Renal pelvis (tissue), 1 donor: ENCODE measurements at regions not wholly inside any gene's neighbourhood (a gene's known extent, or its start where the extent isn't known, plus 50 kb on each side); places are given as distances from the start of the nearest gene placed in this dataset.

Experiments used
- DNase-seq: peaks from one replicate; pipeline ENCODE4 v3.0.0-alpha.2; 2013

DNA sequence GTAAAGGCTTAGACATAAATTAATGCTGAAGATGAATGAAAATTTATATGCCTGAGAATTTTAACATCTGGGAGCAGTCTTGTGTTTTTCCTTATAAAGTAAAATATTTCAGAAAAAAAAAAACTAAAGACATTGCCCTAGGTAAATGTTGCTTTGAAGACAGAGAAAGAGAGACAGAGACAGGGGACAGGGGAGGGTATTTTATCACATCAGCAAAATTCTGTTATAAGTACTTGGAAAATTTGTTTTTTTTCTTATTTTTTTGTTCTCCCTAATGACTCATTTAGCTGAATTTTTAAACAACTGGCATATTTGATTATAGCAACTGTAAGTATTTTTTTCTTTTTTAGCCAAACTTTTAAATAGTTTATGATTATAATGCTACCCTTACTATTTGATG is 1540.6 kb upstream of the GBE1 start:
- no peak for DNase-seq

DNA sequence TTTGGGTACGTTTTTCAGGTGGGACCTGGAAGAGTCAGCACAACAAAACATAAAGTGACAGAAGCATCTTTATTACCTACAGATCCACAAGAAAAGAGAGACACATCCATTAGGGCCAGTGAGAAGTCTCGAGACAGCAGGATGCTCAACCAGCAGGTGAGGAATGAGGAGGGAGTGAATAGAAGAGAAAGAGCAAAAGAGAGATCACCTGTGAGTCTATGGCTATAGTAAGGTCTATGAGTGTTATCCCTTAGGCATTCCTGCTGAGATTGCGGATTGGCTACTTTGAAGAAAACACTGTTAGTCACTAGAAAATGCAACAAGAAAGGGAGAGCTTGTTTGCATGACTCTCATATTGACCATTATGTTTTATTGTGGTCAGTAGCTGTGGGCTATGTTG is 1556.2 kb upstream of the GBE1 start:
- no peak for DNase-seq

DNA sequence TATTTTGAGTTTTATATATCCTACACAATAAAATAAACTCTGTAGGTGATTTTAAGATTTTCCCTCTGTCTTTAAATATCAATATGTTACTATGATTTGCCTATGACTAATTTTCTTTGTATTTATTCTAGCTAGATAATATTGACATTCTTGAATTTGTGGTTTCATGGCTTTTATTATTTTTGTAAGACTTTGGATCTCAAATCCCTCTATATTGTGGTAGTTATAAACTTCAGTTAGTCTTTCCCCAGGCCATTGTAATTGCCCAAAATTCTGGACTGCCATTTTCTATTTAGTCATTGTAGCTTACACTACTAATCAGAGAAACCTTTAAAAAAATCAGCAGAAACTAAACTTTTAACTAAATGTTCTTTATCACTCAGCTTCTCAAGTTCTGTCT is 1559.3 kb upstream of the GBE1 start:
- no peak for DNase-seq

DNA sequence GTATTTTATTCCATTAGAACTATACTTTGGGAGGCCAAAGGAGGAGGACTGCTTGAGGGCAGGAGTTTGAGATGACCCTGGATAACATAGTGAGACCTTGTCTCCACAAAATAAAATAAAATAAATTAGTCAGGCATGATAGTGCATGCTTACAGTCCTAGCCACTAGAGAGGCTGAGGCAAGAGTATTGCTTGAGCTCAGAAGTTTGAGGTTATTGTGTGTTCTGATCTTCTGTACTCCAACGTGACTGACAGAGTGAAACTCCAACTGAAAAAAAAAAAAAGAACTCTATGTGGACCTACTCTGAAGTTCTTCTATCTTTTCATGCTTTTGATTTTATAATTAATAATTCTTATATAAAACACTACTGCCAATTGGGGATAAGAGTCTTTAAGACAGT is 1560.0 kb upstream of the GBE1 start:
- DNase-seq = no peak

DNA sequence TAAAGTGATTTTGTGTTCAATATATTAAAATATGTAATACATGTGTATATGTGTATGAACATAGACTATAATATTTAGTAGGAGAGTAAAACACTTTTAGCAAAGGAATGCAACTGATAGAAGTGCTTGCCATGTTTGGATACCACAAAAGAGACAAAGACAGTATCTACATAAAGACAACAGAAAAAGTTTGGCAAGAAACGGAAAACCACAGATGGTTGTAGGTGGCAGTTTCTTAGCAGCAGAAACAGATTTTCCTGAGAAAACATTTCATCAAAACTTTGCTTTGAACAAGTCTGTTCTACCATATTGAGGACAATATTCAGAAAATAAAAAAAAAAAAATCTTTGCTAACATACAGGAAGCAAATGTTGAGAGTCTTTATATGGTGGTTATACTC is 1560.4 kb upstream of the GBE1 start:
- no peak for DNase-seq

DNA sequence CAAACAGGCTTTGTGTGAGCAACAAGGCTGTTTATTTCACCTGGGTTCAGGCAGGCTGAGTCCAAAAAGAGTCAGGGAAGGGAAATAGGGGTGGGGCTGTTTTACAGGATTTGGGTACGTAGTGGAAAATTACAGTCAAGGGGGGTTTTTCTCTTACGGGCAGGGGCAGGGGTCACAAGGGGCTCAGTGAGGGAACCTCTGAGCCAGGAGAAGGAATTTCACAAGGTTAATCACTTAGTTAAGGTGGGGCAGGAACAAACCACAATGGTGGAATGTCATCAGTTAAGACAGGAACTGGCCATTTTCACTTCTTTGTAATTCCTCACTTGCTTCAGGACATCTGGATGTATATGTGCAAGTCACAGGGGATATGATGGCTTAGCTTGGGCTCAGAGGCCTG is 1592.8 kb upstream of the GBE1 start:
- no peak for DNase-seq

DNA sequence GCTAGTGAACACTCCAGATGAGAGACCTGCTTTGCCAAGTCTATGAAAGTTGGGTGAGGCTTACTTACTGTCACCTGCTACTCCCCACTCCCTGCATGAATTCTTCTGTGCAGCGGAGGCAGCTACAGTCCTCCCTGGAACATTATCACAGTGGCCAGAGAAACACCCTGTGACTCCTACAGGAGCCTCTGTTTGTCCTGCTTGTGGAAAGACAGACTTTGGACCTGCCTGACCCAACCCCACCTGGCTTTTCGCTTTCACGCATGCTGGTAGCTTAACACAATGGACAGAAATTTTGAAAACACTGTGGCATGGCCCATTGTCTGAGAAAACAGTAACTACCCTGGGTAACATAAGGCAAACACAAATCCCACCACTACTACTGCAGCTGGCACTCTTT is 1565.5 kb upstream of the CADM2 start:
- no peak for DNase-seq

DNA sequence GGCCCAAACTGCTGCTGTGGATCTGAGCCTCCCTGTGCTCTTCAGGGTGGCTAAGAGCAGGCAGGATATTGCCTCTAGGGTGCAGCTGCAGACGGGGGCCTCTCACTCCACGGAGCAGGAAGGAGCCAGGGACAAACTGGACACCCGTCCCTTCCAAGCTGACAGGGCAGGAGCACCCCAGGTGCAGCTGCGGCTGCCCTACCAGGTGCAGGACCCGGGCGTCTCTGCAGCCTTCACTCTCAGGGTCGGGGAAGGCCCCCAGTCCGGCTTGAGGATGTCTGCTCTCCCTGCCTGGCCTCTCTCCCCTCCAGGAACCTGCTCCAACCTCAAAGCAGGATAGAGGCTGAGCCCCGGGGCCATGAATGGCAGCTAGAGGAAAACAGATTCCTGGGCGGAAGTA is 1554.9 kb upstream of the CADM2 start:
- DNase-seq = no peak

DNA sequence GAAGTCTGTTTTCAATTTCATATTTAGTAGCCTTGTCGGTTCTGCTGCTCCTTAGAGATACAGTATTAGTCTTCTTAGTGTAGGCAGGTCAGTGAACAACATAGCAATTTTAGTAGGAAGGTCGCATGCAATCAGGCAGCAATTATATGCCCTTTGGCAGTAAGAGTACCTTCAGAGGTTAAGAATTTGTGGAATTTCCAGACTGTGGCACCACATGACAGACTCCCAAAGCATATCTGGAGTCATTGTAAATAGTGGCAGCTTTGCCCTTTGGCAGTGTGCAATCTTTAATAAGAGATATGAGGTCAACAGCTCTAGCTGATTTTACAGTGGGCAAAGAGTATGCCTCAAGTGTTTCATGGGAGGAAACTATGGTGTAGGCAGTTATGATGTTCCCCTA is 1532.5 kb upstream of the CADM2 start:
- DNase-seq = no peak

DNA sequence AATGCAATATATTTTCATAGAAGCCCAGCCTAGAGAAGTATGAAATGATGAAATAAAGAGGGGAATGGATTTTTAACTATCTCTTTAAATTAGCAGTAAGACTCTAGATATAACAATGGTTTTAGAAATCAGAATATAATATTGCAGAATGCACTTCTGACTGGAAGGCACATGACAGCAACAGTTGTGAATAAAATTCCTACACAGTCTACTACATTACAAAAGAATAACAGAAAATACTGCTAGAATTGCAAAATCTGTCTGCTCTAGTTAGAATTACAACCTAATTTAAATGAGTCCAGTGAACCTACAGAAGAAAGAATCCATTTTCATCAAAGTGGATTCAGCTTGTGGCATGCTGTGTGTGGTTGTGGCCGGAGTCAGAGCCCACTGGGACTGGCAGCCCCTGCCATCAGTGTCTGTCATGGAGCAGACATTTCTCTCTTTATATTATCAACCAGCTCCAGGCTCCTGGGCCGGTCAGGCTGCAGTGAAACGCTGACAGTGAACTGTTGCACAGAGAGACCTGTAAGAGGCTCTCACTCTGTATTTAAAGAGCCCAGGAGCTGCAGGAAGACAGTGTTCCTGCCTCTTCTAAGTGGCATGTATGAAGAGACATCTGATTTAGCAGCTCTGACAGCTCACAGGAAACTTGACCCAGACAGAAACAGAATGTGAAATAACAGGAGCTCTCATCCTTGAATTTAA is 1523.8 kb upstream of the CADM2 start:
- DNase-seq = peak; percentile 44

DNA sequence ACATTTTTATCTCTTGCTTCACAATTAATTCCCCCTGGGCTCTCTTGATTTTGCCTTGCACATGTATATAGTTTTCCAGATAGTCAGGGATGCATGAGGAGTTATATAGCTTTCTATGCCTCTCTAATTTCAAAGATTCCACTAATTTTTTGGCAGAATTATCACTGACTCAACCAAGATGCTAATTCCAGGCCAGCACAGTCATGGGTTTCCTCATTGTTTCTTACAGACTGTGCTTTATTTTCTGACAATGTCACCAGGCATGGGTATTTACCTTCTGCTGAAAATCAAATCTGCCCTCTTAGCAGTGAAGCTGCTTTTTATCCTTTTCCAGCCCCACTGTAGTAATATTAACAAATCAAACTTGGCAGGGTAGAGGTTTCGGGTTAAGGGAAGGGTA is 1520.6 kb upstream of the CADM2 start:
- DNase-seq = no peak

DNA sequence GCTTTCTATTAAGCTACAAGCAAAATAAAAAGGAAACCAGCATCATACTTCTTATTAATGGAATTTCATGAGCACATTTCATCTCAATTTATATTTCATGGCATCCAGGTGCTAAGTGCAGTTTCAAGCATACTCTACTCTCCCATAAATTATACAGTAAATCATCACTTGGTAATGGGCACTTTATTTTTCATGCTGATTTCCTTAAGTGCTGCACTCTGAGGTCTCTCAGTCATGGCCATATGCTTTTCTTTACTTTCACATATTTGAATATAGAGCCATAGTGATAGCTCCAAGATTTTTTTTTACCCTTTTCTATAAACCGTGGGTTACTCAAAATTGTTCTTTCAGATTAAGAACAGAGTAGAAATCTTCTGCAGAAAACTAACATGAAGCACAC is 1505.7 kb upstream of the CADM2 start:
- no peak for DNase-seq

DNA sequence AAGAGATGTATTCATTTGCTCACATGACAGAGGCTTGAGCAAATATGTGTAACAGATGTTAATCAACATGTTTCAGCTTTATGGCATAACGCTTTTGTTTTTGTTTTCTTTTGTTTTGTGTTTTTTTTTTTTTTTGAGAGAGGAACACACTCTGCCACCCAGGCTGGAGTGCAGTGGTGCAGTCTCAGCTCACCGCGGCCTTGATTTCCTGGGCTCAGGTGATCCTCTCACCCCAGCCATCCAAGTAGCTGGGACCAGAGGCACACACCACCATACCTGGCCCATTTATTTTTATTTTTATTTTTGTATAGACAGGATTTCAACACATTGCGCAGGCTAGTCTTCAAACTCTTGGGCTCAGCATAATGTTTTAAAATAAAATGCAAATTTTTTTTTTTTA is 1504.4 kb upstream of the CADM2 start:
- DNase-seq = no peak

DNA sequence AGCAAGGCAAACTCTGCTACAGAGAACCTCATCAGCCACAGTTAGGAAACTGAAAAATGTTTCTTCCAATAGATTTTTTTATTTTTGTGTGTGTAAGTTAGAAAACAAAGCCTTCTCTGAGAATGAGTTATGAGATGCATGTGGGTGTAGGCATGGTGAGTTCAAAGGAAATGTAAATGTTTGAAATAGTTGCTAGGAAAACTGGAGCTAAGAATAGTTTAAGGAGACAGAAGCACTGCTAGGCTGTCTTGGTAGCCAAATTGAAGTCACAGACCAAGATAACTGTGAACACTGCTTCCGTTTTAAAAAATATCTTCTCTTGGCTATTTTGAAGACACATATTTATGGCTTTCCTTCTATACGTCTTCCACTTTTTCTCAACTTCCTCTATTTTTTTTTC is 1501.2 kb upstream of the CADM2 start:
- DNase-seq = no peak

DNA sequence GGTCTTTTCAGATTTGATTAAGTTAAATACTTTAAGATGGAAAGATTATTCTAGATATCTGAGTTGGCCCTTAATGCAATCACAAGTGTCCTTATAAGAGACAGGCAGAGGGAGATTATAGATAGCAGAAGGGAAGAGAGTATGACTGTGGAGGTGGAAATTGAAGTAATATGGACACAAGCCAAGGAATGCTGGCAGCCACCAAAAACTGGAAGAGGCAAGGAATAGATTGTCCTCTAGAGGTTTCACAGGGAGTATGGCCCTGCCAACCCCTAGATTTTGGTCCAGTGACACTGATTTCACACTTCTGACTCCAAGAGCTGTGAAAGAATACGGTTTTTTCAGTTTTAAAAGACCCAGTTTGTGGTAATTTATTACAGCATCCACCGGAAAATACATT is 1498.7 kb upstream of the CADM2 start:
- DNase-seq = no peak

DNA sequence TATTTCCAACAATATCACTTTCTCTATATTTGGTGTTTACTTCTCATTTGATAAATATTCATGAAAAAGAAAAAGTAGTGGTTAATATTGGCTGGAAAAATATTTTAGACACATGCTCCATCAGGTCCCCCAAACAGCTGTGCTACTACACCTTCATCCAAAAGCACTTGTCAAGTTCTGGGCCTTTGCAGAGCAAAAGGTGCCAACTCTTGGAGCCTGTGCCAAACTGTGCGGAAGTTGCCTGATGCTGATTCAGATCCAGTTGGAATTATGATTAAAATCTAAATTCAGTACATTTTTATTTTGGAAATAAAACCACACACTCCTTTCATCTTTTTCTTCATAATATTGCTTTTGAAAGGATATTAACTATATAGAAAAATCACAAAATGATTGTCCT is 1497.4 kb upstream of the CADM2 start:
- no peak for DNase-seq

DNA sequence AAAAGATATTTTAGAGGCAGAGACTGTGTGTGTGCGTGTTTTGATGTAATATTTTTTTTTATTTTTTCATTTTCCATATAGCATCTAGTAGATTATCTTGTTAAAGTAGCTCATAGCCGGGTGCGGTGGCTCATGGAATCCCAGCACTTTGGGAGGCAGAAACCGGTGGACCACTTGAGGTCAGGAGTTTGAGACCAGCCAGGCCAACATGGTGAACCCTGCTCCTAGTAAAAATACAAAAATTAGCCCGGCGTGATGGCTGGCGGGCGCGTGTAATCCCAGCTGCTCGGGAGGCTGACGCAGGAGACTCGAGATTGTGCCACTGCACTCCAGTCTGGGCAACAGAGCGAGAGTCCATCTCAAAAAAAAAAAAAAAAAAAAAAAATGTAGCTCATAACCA is 1481.2 kb upstream of the CADM2 start:
- DNase-seq = no peak

DNA sequence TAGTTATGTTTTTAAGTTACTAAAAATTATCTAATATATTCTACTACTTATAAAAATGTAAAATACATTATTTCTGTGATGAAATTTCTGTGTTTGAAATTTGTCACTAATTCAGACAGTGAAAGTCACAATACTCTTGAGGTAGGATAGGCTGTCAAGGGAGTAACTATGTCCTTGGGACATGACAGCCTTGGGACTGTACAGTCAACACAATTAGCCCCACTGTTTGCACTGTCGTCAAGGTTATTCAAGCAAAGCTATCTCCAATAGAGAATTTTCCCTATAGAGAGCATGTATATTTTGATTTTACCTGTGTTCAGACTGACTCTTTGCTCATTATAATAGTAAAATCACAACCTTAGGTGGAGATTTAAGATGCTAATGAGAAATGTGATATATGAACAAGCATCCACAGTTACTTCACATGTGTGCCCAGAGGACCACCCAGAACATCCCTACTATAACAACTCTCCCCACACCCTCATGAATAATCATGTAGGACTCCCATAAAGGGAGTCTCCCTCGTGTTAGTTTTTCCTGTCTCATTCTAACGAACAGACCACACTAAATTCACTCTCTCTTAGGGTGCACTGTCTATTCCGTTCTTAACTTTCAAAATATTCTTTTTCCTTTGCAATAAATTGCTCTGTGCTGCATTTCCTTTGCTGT is 1476.3 kb upstream of the CADM2 start:
- DNase-seq = no peak

DNA sequence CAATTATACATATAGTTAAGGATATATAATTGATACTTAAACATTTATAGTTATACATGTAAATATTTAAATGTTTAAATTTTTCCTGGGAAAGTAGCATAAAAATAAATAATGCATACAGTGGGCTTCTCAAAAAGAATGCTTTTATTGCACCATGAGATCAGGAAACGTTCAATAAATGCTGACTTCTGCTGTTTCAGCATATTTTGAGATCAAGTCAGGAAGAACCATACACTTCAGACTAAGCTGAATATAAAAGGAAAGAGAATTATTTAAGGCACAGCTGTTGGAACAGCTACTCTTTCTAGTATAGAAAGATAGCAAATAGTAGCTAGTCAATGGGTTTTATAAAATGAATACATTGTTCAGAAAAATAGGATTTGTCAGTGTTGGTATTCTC is 1462.3 kb upstream of the CADM2 start:
- DNase-seq = no peak

DNA sequence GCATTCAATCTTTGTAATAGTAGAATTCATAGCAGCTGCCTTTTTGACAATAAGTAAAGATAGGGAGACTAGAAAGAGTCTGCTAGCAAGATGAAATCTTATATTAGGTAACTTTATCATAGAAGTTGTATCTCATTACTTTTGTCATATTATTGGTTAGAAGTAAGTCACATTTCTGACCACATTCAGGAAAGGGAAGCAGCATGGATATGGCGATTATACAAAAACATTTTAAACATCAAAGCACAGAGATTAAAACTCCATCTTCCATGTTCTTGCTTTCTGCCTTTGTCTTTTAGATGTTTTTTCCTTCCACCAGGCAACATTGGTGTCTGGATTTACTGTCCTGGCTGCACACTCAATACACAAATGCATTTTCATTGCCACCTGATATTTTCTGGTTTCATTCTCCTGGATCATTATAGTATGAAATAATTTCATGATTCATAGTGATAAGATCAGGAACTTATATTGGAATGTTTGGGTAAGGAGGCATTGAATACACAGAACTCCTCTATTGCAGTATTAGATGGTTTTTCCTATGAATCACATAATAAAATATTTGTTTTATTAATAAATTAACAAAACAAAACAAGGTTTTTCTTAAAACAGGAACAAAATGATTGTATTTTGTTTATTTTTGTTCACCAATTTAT is 1460.3 kb upstream of the CADM2 start:
- no peak for DNase-seq

DNA sequence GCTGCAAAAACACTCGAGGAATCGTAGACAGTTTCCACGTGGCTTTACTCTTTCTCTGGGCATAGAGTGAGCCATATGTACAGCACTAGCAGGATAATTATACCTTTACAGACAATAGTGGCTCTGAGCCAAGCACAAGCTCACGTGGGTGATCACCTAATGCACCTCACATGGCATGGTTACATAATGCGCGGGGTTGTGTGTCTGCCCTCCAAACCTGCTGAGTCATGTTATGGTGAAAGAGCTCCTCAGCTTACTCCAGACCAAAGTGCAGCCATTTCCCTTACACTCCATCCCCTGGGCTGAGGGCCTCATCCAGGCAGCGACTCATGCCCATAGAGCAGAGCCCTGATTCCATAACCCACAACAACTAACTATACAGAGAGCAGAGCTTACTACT is 1458.4 kb upstream of the CADM2 start:
- DNase-seq = no peak

DNA sequence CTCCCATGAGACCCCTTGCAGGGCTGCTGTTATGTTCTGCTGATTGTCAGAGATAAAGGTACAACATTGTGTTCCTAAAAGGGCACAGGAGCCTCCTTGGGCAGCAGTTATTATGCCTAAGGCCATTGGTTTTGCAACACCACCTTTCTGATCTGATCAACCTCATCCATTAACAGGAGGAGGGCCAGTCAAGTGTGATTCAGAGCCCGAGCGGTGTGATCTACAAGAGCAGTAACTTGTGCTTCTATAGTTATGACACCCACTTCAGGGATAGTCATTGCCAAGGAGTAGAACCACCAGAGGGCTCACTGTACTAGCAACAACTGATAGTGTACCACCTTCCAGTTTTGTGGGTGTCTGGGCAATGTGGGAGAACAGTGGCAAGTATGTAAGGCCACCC is 1457.9 kb upstream of the CADM2 start:
- no peak for DNase-seq

DNA sequence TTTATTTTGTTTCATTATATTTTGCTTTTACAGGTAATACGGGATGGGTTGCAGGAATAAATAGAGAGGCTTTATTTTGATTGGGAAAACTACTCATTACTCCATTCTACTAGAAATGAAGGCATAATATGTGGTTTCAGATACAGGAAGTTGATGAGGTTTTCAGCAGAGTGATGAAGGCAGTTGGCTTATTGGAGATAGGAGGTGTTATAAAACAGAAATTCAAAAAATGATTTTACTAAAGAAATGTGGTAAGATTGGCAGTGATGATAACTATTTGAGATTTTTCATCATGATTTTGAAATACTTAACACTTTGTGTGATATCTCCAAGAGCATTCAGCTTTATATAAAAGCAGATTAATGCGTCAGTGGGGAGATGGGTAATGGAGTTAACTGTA is 1445.7 kb upstream of the CADM2 start:
- DNase-seq = no peak

DNA sequence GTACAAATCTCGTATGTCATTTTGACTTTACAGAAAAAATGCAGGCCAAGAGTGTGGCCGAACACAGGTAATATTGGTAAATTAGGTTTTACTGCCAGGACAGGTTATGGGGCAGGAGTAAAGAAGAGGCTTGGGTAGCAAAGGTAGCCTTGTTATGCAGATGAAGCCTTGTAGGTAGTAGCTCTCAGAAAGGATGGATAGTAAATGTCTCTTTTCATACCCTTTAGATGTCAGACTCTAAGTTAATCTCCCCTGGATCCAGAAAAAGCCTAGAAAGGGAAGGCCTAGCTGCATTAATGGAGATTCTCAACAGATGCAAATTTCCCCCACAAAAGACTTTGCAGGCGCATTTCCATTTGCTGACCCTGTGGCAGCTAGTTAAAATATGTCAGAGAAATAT is 1445.1 kb upstream of the CADM2 start:
- no peak for DNase-seq
